Left ventricle myocardium inferior (tissue), 1 donor: ENCODE measurements at regions not wholly inside any gene's neighbourhood (a gene's known extent, or its start where the extent isn't known, plus 50 kb on each side); places are given as distances from the start of the nearest gene placed in this dataset.

Experiments
- DNase-seq: peaks from one replicate; pipeline ENCODE4 v3.0.0-alpha.2; 2020
- H3K27ac ChIP-seq: fragments of 200-600 bp; replicated peaks from 2 replicates; pipeline ENCODE4 v1.8.0; 2021
- H3K27me3 ChIP-seq: fragments of 200-600 bp; 2 replicates; pipeline ENCODE4 v1.8.0; 2021; ENCODE audit warnings: low read depth
- H3K36me3 ChIP-seq: fragments of 200-600 bp; 2 replicates; pipeline ENCODE4 v1.8.0; 2021
- H3K4me1 ChIP-seq: fragments of 200-600 bp; 2 replicates; pipeline ENCODE4 v1.8.0; 2021
- H3K4me3 ChIP-seq: fragments of 200-600 bp; 2 replicates; pipeline ENCODE4 v1.8.0; 2021; ENCODE audit warnings: mild to moderate bottlenecking, moderate library complexity
- H3K9me3 ChIP-seq: fragments of 200-600 bp; replicated peaks from 2 replicates; pipeline ENCODE4 v1.8.0; 2021
- CTCF ChIP-seq: fragments of 200-600 bp; IDR thresholded peaks from 2 replicates; pipeline ENCODE4 v1.8.0; 2021; ENCODE audit warnings: antibody characterized with exemption, mild to moderate bottlenecking, borderline replicate concordance
- intact Hi-C: fragments of 100-400 bp; cut with micrococcal nuclease; formaldehyde crosslinking; loops from one replicate; pipeline ENCODE4 v1.11.0; 2022
- donor health status: DM: no; HTN: yes; CAD: no; lungs with severe emphysema.

DNA sequence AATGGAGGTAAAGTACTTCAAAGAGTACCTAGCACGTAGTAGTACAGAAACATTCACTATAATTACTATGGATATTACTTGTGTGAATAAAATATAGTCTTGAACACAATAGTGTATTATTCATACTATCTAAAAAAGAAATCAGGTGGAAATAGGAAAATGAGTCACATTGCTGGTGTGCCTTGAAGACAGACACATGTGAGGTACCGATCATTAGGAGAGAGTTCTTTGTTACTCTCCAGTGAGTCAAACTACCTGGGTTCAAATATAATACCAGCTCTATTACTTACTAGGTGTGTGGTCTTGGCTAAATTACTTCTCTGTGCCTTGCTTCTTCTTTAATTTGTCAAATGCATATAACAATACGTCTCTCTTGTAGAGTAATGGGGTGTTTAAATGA, 50.8 kb upstream of the BEND6 start:
- intact Hi-C loops, result no loop called here

DNA sequence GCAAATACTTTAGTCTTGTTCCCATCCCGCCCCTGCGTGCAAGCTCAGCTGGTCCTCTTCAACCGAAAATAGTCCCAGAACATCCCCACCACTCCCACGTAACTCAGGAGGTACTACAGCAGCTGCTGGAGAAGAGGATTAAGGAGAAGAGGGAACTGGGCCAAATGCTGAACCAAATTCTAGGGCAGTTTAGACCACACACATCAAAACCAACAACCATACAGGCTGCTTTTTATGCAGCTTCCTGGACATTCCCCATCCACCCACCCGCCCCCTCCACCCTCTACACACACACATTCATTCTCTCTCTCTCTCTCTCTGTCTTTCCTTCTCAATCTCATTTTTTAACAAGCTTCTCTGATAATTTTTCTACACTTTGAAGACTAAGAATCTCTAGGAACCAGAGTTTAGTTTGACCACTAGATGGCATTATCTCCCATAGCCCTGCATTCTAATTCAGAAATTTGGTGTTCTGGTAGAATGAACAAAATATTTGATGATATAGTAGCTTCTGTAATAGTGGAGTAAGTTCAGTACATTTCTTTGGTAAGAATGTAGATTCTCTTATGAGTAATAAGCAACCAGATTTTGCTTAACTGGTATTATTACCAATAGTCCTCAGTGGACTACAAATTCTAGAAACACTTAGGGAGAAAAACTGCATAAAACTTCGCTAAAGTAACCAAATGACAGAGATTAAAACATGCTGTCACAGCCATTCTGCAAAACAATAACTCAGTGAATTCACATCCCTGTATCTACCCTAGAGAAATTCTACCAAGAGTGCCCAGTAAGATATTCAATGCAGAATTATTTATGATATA, 52.1 kb upstream of the BEND6 start:
- Histone ChIP-seq H3K27ac (no peak overlapping the region), H3K4me1 (no peaks in the 10 kb centered on the region), H3K27me3 (no peaks in the 10 kb centered on the region), H3K9me3 (no peaks in the 10 kb centered on the region), H3K36me3 (no peaks in the 10 kb centered on the region), H3K4me3 (peak overlapping the region; percentile 17)
- intact Hi-C loops, result loop anchor here (2.0 kb wide), 1 partner anchor 414 kb away; the partner anchor contains the start of gene PRIM2
- DNase-seq, result no peak
- TF ChIP-seq CTCF, result peak; percentile 79

More for the DNA sequence above, 50.8 kb upstream of the BEND6 start:
- Histone ChIP-seq H3K27me3 (no peaks in the 10 kb centered on the region), H3K4me3 (no peak overlapping the region), H3K27ac (no peak overlapping the region), H3K4me1 (no peaks in the 10 kb centered on the region), H3K9me3 (no peaks in the 10 kb centered on the region), H3K36me3 (no peaks in the 10 kb centered on the region)
- no peak for TF ChIP-seq CTCF
- DNase-seq, result no peak

- DNase-seq, result no peak
- no peak overlapping the region for H3K27ac ChIP-seq
- no peaks in the 10 kb centered on the region for H3K36me3 ChIP-seq
- TF ChIP-seq CTCF, result no peak
- no peak overlapping the region for H3K4me3 ChIP-seq
- no peaks in the 10 kb centered on the region for H3K9me3 ChIP-seq
- intact Hi-C loops, result no loop called here
- H3K4me1 ChIP-seq, result no peaks in the 10 kb centered on the region
- H3K27me3 ChIP-seq, result no peaks in the 10 kb centered on the region
Measured at GRCh38 chr6:56900784-56901183, 54.1 kb upstream of the BEND6 start.

- no peak overlapping the region for H3K4me3 ChIP-seq
- DNase-seq, result no peak
- no peaks in the 10 kb centered on the region for H3K36me3 ChIP-seq
- intact Hi-C loops, result no loop called here
- no peaks in the 10 kb centered on the region for H3K27me3 ChIP-seq
- H3K9me3 ChIP-seq, result no peaks in the 10 kb centered on the region
- TF ChIP-seq CTCF, result no peak
- no peaks in the 10 kb centered on the region for H3K4me1 ChIP-seq
- H3K27ac ChIP-seq, result no peak overlapping the region
Measured at GRCh38 chr6:56899753-56900152, 55.2 kb upstream of the BEND6 start.

DNA sequence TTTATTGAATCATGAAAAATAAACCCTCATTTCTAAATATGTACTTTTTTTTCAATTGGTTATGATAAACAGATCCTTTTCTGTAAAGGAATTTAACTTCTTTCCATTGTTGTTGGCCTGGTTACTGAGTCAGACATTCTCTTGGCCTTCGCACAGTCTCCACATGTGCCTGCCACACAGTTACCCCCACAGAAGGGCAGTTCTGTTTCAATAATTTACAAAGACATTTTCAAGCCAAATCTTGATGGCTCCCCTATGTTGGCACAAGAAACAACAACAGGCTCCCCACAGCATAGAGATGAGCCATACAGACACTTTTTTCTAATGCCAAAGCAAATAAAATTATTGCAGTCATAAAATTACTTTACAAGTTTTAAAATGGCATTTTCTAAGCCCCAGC, 55.6 kb upstream of the BEND6 start:
- Histone ChIP-seq H3K36me3 (no peaks in the 10 kb centered on the region), H3K4me3 (no peak overlapping the region), H3K4me1 (no peaks in the 10 kb centered on the region), H3K27ac (no peak overlapping the region), H3K9me3 (no peaks in the 10 kb centered on the region), H3K27me3 (no peaks in the 10 kb centered on the region)
- DNase-seq, result no peak
- intact Hi-C loops, result no loop called here
- no peak for TF ChIP-seq CTCF
